ENCODE measurements at regions not wholly inside any gene's neighbourhood (a gene's known extent, or its start where the extent isn't known, plus 50 kb on each side); places are given as distances from the start of the nearest gene placed in this dataset.

DNA sequence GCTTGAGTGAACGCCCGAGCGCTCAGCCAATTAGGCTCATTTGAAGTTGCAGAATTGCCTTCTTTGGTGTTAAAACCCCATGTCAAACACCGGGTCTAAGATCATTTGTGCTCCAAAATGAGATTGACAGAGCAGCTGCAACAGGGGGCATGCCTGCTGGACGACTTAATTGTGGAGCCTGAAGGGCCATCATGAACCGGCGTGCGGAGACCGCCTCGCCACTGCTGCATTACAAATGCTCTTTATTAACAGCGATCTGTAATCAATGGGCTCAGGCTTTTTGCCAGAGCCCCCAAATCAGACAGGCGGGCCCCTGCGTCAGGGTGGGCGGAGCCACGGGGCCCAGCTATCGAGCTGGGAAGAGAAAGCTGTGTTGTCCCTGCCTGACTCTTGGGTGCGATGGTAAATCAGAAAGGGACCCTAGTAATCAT lies 183.2 kb downstream of the SIM1 start:
- TF ChIP-seq, protein P1, sequence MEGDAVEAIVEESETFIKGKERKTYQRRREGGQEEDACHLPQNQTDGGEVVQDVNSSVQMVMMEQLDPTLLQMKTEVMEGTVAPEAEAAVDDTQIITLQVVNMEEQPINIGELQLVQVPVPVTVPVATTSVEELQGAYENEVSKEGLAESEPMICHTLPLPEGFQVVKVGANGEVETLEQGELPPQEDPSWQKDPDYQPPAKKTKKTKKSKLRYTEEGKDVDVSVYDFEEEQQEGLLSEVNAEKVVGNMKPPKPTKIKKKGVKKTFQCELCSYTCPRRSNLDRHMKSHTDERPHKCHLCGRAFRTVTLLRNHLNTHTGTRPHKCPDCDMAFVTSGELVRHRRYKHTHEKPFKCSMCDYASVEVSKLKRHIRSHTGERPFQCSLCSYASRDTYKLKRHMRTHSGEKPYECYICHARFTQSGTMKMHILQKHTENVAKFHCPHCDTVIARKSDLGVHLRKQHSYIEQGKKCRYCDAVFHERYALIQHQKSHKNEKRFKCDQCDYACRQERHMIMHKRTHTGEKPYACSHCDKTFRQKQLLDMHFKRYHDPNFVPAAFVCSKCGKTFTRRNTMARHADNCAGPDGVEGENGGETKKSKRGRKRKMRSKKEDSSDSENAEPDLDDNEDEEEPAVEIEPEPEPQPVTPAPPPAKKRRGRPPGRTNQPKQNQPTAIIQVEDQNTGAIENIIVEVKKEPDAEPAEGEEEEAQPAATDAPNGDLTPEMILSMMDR (IDR thresholded peaks at IDR 0.05 in 4 of 5, conservative IDR thresholded peaks at IDR 0.05 in 1 of 5) = no peak
- TF ChIP-seq POLR2A (IDR thresholded peaks at IDR 0.05) = no peak
